ENCODE measurements at regions not wholly inside any gene's neighbourhood (a gene's known extent, or its start where the extent isn't known, plus 50 kb on each side); places are given as distances from the start of the nearest gene placed in this dataset.
"Not testable (repeated sequence)": the region's sequence is repeated elsewhere in the genome, so short reads cannot be mapped to it uniquely, and the experiment has no call there.

- no peak for DNase-seq
These were observed 826.0 kb downstream of the RAB28 start for GRCh38 chr4:12658146-12658545.

GRCh38 chr4:12651876-12652275 is 832.3 kb downstream of the RAB28 start:
- DNase-seq = no peak

GRCh38 chr4:12645732-12646131 is 838.4 kb downstream of the RAB28 start:
- no peak for DNase-seq

GRCh38 chr4:12644261-12644660 is 839.9 kb downstream of the RAB28 start:
- no peak for DNase-seq

- no peak for DNase-seq
These were observed 847.9 kb downstream of the RAB28 start for GRCh38 chr4:12636191-12636590.

- DNase-seq = no peak
These were observed 848.5 kb downstream of the RAB28 start for GRCh38 chr4:12635629-12636028.

- peak; percentile 46 for DNase-seq
These were observed 851.0 kb downstream of the RAB28 start for GRCh38 chr4:12633053-12633651.

- DNase-seq = no peak
These were observed 868.3 kb downstream of the RAB28 start for GRCh38 chr4:12615822-12616221.

GRCh38 chr4:12612876-12613275 is 871.3 kb downstream of the RAB28 start:
- DNase-seq = no peak

GRCh38 chr4:12609212-12609875 is 874.8 kb downstream of the RAB28 start:
- not testable (repeated sequence) for DNase-seq

- DNase-seq = no peak
These were observed 888.2 kb downstream of the RAB28 start for GRCh38 chr4:12595986-12596385.

GRCh38 chr4:12595489-12595888 is 888.7 kb downstream of the RAB28 start:
- no peak for DNase-seq

- no peak for DNase-seq
These were observed 895.6 kb downstream of the RAB28 start for GRCh38 chr4:12588582-12588981.

GRCh38 chr4:12586242-12587006 is 897.7 kb downstream of the RAB28 start:
- no peak for DNase-seq

GRCh38 chr4:12584116-12584875 is 899.8 kb downstream of the RAB28 start:
- DNase-seq = no peak

GRCh38 chr4:12583275-12583674 is 900.9 kb downstream of the RAB28 start:
- no peak for DNase-seq

- no peak for DNase-seq
These were observed 903.4 kb downstream of the RAB28 start for GRCh38 chr4:12580787-12581186.

- no peak for DNase-seq
These were observed 905.0 kb downstream of the RAB28 start for GRCh38 chr4:12579172-12579571.

- DNase-seq = no peak
These were observed 907.7 kb downstream of the RAB28 start for GRCh38 chr4:12576409-12576808.

- DNase-seq = no peak
These were observed 910.4 kb downstream of the RAB28 start for GRCh38 chr4:12573716-12574115.

GRCh38 chr4:12562476-12563140 is 921.5 kb downstream of the RAB28 start:
- DNase-seq = peak; percentile 7

- DNase-seq = no peak
These were observed 922.1 kb downstream of the RAB28 start for GRCh38 chr4:12562021-12562420.

GRCh38 chr4:12555011-12555410 is 929.1 kb downstream of the RAB28 start:
- no peak for DNase-seq

Measured in NCI-H1105 treated with DMSO at 0.1 percent for 48 hours (cell line).